ENCODE measurements at regions not wholly inside any gene's neighbourhood (a gene's known extent, or its start where the extent isn't known, plus 50 kb on each side); places are given as distances from the start of the nearest gene placed in this dataset.

DNA sequence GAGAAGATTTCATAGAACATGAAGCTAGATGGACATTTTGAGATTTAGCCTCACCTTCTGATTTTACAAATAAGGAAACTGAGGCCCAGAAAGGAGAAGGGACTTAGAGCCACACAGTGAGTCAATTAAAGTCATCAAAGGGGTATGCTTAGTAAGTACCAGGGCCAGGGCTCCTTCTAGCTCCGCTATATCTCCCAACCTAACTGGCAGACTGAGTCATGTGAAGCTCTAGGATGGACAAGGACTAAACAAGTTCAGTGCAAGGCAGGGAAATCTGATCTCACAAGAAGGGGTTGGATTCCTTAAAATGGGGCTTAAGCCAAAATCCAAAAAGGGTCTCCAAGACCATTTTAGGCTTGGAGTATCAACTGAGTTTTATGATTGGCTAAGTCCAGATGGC lies 215.8 kb downstream of the PHLDA1 start:
- TF ChIP-seq, protein P1, sequence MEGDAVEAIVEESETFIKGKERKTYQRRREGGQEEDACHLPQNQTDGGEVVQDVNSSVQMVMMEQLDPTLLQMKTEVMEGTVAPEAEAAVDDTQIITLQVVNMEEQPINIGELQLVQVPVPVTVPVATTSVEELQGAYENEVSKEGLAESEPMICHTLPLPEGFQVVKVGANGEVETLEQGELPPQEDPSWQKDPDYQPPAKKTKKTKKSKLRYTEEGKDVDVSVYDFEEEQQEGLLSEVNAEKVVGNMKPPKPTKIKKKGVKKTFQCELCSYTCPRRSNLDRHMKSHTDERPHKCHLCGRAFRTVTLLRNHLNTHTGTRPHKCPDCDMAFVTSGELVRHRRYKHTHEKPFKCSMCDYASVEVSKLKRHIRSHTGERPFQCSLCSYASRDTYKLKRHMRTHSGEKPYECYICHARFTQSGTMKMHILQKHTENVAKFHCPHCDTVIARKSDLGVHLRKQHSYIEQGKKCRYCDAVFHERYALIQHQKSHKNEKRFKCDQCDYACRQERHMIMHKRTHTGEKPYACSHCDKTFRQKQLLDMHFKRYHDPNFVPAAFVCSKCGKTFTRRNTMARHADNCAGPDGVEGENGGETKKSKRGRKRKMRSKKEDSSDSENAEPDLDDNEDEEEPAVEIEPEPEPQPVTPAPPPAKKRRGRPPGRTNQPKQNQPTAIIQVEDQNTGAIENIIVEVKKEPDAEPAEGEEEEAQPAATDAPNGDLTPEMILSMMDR (IDR thresholded peaks at IDR 0.05), result no peak
- TF ChIP-seq POLR2A (IDR thresholded peaks at IDR 0.05) (no peak), POLR2AphosphoS5 (IDR thresholded peaks at IDR 0.05) (no peak)

Data from breast epithelium (tissue), 3 donors.